Left colon (tissue), 2 donors: ENCODE measurements at regions not wholly inside any gene's neighbourhood (a gene's known extent, or its start where the extent isn't known, plus 50 kb on each side); places are given as distances from the start of the nearest gene placed in this dataset.
"Not testable (repeated sequence)": the region's sequence is repeated elsewhere in the genome, so short reads cannot be mapped to it uniquely, and the experiment has no call there.

ENCODE experiments used
- ATAC-seq: fragments of 200-7000 bp; cut with Tn5 transposase; one replicate; pipeline ENCODE4 v1.9.1; 2020; ENCODE audit warnings: mild to moderate bottlenecking, moderate library complexity
- DNase-seq, 2 donors: peaks; one replicate each; pipeline ENCODE4 v3.0.0-alpha.2; 2020
- intact Hi-C, 2 donors: fragments of 100-400 bp; cut with DNase I in 1 of 2; cut with micrococcal nuclease in 1 of 2; formaldehyde crosslinking; loops; one replicate each; pipeline versions ENCODE4 v1.11.2 to v1.14.0; 2022; cut with DNase I, micrococcal nuclease
- donor health status: DM: no; HTN: no; CAD: no.
- donor health status: DM: yes; HTN: yes; CAD: no.

GRCh38 chr13:93003531-93003930 is 223.1 kb upstream of the GPC6 start:
- DNase-seq (no peak), ATAC-seq (no peak)
- intact Hi-C loops, result no loop called here

GRCh38 chr13:93004919-93005318 is 221.7 kb upstream of the GPC6 start:
- no peak for ATAC-seq
- intact Hi-C loops, result no loop called here

GRCh38 chr13:93007928-93008327 is 218.7 kb upstream of the GPC6 start:
- no peak for DNase-seq
- ATAC-seq, result no peak
- intact Hi-C loops, result no loop called here

More at GRCh38 chr13:93004919-93005318, 221.7 kb upstream of the GPC6 start:
- no peak for DNase-seq

- intact Hi-C loops, result no loop called here
- no peak for DNase-seq
- no peak for ATAC-seq
Observed at GRCh38 chr13:93017493-93018112, 209.0 kb upstream of the GPC6 start.

GRCh38 chr13:93023929-93024328 is 202.7 kb upstream of the GPC6 start:
- intact Hi-C loops, result no loop called here
- no peak for DNase-seq
- ATAC-seq, result no peak

- DNase-seq, result no peak
- intact Hi-C loops, result no loop called here
- no peak for ATAC-seq
Observed at GRCh38 chr13:93025984-93026383, 200.6 kb upstream of the GPC6 start.

- intact Hi-C loops, result no loop called here
- DNase-seq (no peak), ATAC-seq (no peak)
Observed at GRCh38 chr13:93029536-93029935, 197.1 kb upstream of the GPC6 start.

GRCh38 chr13:93036380-93036779 is 190.2 kb upstream of the GPC6 start:
- intact Hi-C loops, result no loop called here
- ATAC-seq (no peak), DNase-seq (no peak)

- intact Hi-C loops, result no loop called here
- ATAC-seq (no peak), DNase-seq (no peak)
Observed at GRCh38 chr13:93037780-93038179, 188.8 kb upstream of the GPC6 start.

- no peak for DNase-seq
- intact Hi-C loops, result no loop called here
Observed at GRCh38 chr13:93038187-93038586, 188.4 kb upstream of the GPC6 start.

GRCh38 chr13:93039131-93039530 is 187.5 kb upstream of the GPC6 start:
- ATAC-seq, result no peak
- DNase-seq, result no peak
- intact Hi-C loops, result no loop called here

More at GRCh38 chr13:93038187-93038586, 188.4 kb upstream of the GPC6 start:
- no peak for ATAC-seq

- ATAC-seq, intact Hi-C loops, DNase-seq: not testable (repeated sequence)
Observed at GRCh38 chr13:93041566-93041965, 185.0 kb upstream of the GPC6 start.

- DNase-seq, result no peak
- intact Hi-C loops, result no loop called here
- no peak for ATAC-seq
Observed at GRCh38 chr13:93045836-93046235, 180.8 kb upstream of the GPC6 start.

- intact Hi-C loops, result no loop called here
- no peak for DNase-seq
- no peak for ATAC-seq
Observed at GRCh38 chr13:93055233-93055632, 171.4 kb upstream of the GPC6 start.

- DNase-seq (no peak), ATAC-seq (no peak)
- intact Hi-C loops, result no loop called here
Observed at GRCh38 chr13:93058301-93058700, 168.3 kb upstream of the GPC6 start.

- intact Hi-C loops, result no loop called here
- DNase-seq, result no peak
- ATAC-seq, result no peak
Observed at GRCh38 chr13:93060144-93060543, 166.5 kb upstream of the GPC6 start.

GRCh38 chr13:93066187-93066586 is 160.4 kb upstream of the GPC6 start:
- no peak for ATAC-seq
- no peak for DNase-seq
- intact Hi-C loops, result no loop called here

- intact Hi-C loops, result no loop called here
- ATAC-seq (no peak), DNase-seq (no peak)
Observed at GRCh38 chr13:93079294-93079693, 147.3 kb upstream of the GPC6 start.

- intact Hi-C loops, result no loop called here
Observed at GRCh38 chr13:93080166-93080565, 146.4 kb upstream of the GPC6 start.

GRCh38 chr13:93080587-93080986 is 146.0 kb upstream of the GPC6 start:
- ATAC-seq (no peak), DNase-seq (no peak)
- intact Hi-C loops, result no loop called here

More at GRCh38 chr13:93080166-93080565, 146.4 kb upstream of the GPC6 start:
- DNase-seq (no peak), ATAC-seq (no peak)

- ATAC-seq (no peak), DNase-seq (no peak)
Observed at GRCh38 chr13:93086329-93086728, 140.3 kb upstream of the GPC6 start.

More at GRCh38 chr13:93086329-93086728, 140.3 kb upstream of the GPC6 start:
- intact Hi-C loops, result no loop called here
